ENCODE measurements at regions not wholly inside any gene's neighbourhood (a gene's known extent, or its start where the extent isn't known, plus 50 kb on each side); places are given as distances from the start of the nearest gene placed in this dataset.

GRCh38 chr9:126089789-126090188 lies 236.8 kb upstream of the MVB12B start:
- no peak for DNase-seq (ENCODE audit: low read depth in 2 of 2)

- no peak for DNase-seq (ENCODE audit: low read depth in 2 of 2)
These were observed 232.9 kb upstream of the MVB12B start for GRCh38 chr9:126093771-126094170.

GRCh38 chr9:126095546-126096190 lies 231.0 kb upstream of the MVB12B start:
- no peak for DNase-seq (ENCODE audit: low read depth in 2 of 2)

GRCh38 chr9:126096340-126096739 lies 230.3 kb upstream of the MVB12B start:
- DNase-seq (ENCODE audit: low read depth in 2 of 2) = no peak

GRCh38 chr9:126097679-126098078 lies 228.9 kb upstream of the MVB12B start:
- DNase-seq (ENCODE audit: low read depth in 2 of 2) = no peak

GRCh38 chr9:126106404-126106803 lies 220.2 kb upstream of the MVB12B start:
- no peak for DNase-seq (ENCODE audit: low read depth in 2 of 2)

- DNase-seq (ENCODE audit: low read depth in 2 of 2) = no peak
These were observed 218.9 kb upstream of the MVB12B start for GRCh38 chr9:126107693-126108092.

- DNase-seq (ENCODE audit: low read depth in 2 of 2) = no peak
These were observed 218.4 kb upstream of the MVB12B start for GRCh38 chr9:126108240-126108639.

- DNase-seq (ENCODE audit: low read depth in 2 of 2) = no peak
These were observed 217.1 kb upstream of the MVB12B start for GRCh38 chr9:126109575-126109974.

GRCh38 chr9:126111556-126111955 lies 215.1 kb upstream of the MVB12B start:
- DNase-seq (ENCODE audit: low read depth in 2 of 2) = no peak

GRCh38 chr9:126112135-126112720 lies 214.4 kb upstream of the MVB12B start:
- no peak for DNase-seq (ENCODE audit: low read depth in 2 of 2)

GRCh38 chr9:126113176-126113575 lies 213.5 kb upstream of the MVB12B start:
- no peak for DNase-seq (ENCODE audit: low read depth in 2 of 2)

- no peak for DNase-seq (ENCODE audit: low read depth in 2 of 2)
These were observed 212.7 kb upstream of the MVB12B start for GRCh38 chr9:126113756-126114408.

- DNase-seq (ENCODE audit: low read depth in 2 of 2) = no peak
These were observed 212.2 kb upstream of the MVB12B start for GRCh38 chr9:126114409-126114760.

GRCh38 chr9:126114850-126115460 lies 211.7 kb upstream of the MVB12B start:
- DNase-seq (ENCODE audit: low read depth in 2 of 2) = no peak

GRCh38 chr9:126116351-126117157 lies 210.1 kb upstream of the MVB12B start:
- no peak for DNase-seq (ENCODE audit: low read depth in 2 of 2)

GRCh38 chr9:126117158-126117425 lies 209.5 kb upstream of the MVB12B start:
- DNase-seq (ENCODE audit: low read depth in 2 of 2) = no peak

GRCh38 chr9:126117631-126118030 lies 209.0 kb upstream of the MVB12B start:
- DNase-seq (ENCODE audit: low read depth in 2 of 2) = no peak

- no peak for DNase-seq (ENCODE audit: low read depth in 2 of 2)
These were observed 206.9 kb upstream of the MVB12B start for GRCh38 chr9:126119731-126120130.

- no peak for DNase-seq (ENCODE audit: low read depth in 2 of 2)
These were observed 203.6 kb upstream of the MVB12B start for GRCh38 chr9:126122901-126123616.

GRCh38 chr9:126123927-126124326 lies 202.7 kb upstream of the MVB12B start:
- no peak for DNase-seq (ENCODE audit: low read depth in 2 of 2)

- DNase-seq (ENCODE audit: low read depth in 2 of 2) = no peak
These were observed 201.5 kb upstream of the MVB12B start for GRCh38 chr9:126125177-126125576.
